Gastroesophageal sphincter (tissue), 3 donors: ENCODE measurements at regions not wholly inside any gene's neighbourhood (a gene's known extent, or its start where the extent isn't known, plus 50 kb on each side); places are given as distances from the start of the nearest gene placed in this dataset.

Source experiments
- EP300 ChIP-seq: sonication (generic); formaldehyde crosslinking; IDR thresholded peaks from one replicate; pipeline ENCODE4 v1.6.1; 2017; ENCODE audit warnings: antibody characterized with exemption, mild to moderate bottlenecking
- POLR2A ChIP-seq, 2 donors: fragments of 450-650 bp; IDR thresholded peaks; one replicate each; pipeline ENCODE4 v1.6.1; 2017; ENCODE audit warnings: antibody characterized with exemption in 2 of 2, mild to moderate bottlenecking in 2 of 2, moderate library complexity in 1 of 2
- POLR2AphosphoS5 ChIP-seq: sonication (generic); formaldehyde crosslinking; IDR thresholded peaks from one replicate; pipeline ENCODE4 v1.6.1; 2017; ENCODE audit warnings: antibody characterized with exemption
- TF ChIP-seq, protein P1 (sequence below), 4 experiments: fragments of 200-600 bp in 2 of 4; fragments of 450-650 bp in 2 of 4; sonication (generic) in 1 of 4; IDR thresholded peaks; one replicate each; pipeline ENCODE4 v1.5.1; 2017 to 2019; ENCODE audit warnings: antibody characterized with exemption in 4 of 4, mild to moderate bottlenecking in 2 of 4, moderate library complexity in 2 of 4

DNA sequence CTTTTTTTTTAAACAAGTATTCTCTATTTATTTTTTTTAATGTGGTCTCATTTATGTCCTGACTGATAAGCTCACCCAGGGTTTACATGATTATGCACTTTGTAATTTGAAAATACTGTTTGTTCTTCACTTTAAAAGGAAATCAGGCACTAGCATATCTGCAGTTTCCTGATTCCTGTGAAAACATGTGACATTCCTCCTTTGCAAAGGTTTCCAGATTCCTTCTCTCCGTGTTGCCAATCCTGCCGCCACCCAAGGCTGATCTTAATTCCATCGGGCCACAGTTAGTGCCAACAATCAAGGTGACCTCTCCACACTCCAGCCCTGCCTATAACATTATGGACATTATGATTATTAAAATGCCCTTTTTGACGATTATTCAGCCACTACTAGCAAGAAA lies 225.4 kb downstream of the PCDH7 start:
- TF ChIP-seq POLR2A (IDR thresholded peaks at IDR 0.05) (no peak), EP300 (no peak), POLR2AphosphoS5 (no peak)
- TF ChIP-seq, protein P1, sequence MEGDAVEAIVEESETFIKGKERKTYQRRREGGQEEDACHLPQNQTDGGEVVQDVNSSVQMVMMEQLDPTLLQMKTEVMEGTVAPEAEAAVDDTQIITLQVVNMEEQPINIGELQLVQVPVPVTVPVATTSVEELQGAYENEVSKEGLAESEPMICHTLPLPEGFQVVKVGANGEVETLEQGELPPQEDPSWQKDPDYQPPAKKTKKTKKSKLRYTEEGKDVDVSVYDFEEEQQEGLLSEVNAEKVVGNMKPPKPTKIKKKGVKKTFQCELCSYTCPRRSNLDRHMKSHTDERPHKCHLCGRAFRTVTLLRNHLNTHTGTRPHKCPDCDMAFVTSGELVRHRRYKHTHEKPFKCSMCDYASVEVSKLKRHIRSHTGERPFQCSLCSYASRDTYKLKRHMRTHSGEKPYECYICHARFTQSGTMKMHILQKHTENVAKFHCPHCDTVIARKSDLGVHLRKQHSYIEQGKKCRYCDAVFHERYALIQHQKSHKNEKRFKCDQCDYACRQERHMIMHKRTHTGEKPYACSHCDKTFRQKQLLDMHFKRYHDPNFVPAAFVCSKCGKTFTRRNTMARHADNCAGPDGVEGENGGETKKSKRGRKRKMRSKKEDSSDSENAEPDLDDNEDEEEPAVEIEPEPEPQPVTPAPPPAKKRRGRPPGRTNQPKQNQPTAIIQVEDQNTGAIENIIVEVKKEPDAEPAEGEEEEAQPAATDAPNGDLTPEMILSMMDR (IDR thresholded peaks at IDR 0.05) = no peak
